Panc1 (cell line): ENCODE measurements at regions not wholly inside any gene's neighbourhood (a gene's known extent, or its start where the extent isn't known, plus 50 kb on each side); places are given as distances from the start of the nearest gene placed in this dataset.

ENCODE experiments used
- ATAC-seq: fragments of 200-7000 bp; cut with Tn5 transposase; 2 replicates; pipeline ENCODE4 v1.9.1; 2020; ENCODE audit warnings: mild to moderate bottlenecking, moderate library complexity
- BruUV-seq: library from RNA; stranded (reverse); fragments of 400-500 nt; replicated peaks from 2 replicates; lab custom pipeline; 2021; lab: Mats Ljungman, UMichigan
- CTCF ChIA-PET: fragments of 300-600 bp; sonication (Branson Sonifier 250); formaldehyde crosslinking; loops from one replicate; lab custom pipeline; 2022; ENCODE audit warnings: antibody characterized with exemption; lab: Charles Lee
- POLR2A ChIA-PET: fragments of 300-600 bp; sonication (Branson Sonifier 250); formaldehyde crosslinking; loops from one replicate; lab custom pipeline; 2022; ENCODE audit warnings: antibody characterized with exemption; lab: Charles Lee
- DNase-seq: peaks from one replicate; pipeline ENCODE4 v3.0.0-alpha.2; 2010; ENCODE audit warnings: low read depth, low spot score
- H3K27ac ChIP-seq: 2 replicates; pipeline ENCODE4 v1.5.1; 2011; ENCODE audit warnings: mild to moderate bottlenecking, low read length, inconsistent platforms
- H3K27me3 ChIP-seq: fragments of 200-500 bp; sonication (Bioruptor generic); 2 replicates; pipeline ENCODE4 v1.6.0; 2014; ENCODE audit warnings: low read length, inconsistent platforms; ENCODE audit not compliant: control insufficient read depth, insufficient read depth
- H3K36me3 ChIP-seq: fragments of 200-500 bp; sonication (Bioruptor generic); 2 replicates; pipeline ENCODE4 v1.5.1; 2014; ENCODE audit warnings: inconsistent platforms, mild to moderate bottlenecking, low read length, moderate library complexity; ENCODE audit not compliant: control insufficient read depth, insufficient read depth
- H3K4me1 ChIP-seq: 2 replicates; pipeline ENCODE4 v1.5.1; 2011; ENCODE audit warnings: inconsistent platforms, mild to moderate bottlenecking, low read length, moderate library complexity; ENCODE audit not compliant: control insufficient read depth, insufficient read depth
- H3K4me3 ChIP-seq, 2 experiments: 2 replicates each; pipeline ENCODE4 v1.5.1; 2011 to 2012; ENCODE audit warnings: low read depth in 2 of 2, low read length in 2 of 2, mild to moderate bottlenecking in 2 of 2, inconsistent platforms in 1 of 2, moderate library complexity in 1 of 2
- H3K9me3 ChIP-seq: fragments of 200-500 bp; sonication (Bioruptor generic); 2 replicates; pipeline ENCODE4 v1.5.1; 2014; ENCODE audit warnings: low read depth, mild to moderate bottlenecking, inconsistent platforms, low read length, moderate library complexity; ENCODE audit not compliant: control insufficient read depth, insufficient read depth
- CTCF ChIP-seq: fragments of 450-650 bp; IDR thresholded peaks from 2 replicates; pipeline ENCODE4 v1.5.1; 2017; ENCODE audit warnings: mild to moderate bottlenecking
- POLR2AphosphoS5 ChIP-seq: IDR thresholded peaks from 2 replicates; pipeline ENCODE4 v1.6.1; 2012; ENCODE audit warnings: mild to moderate bottlenecking, low read depth, low read length, moderate library complexity
- REST ChIP-seq, 2 experiments: IDR thresholded peaks; 2 replicates each; pipeline ENCODE4 v1.6.1; 2011 to 2012; ENCODE audit warnings: low read depth in 2 of 2, control low read depth in 1 of 2, low read length in 1 of 2, mild to moderate bottlenecking in 1 of 2, moderate library complexity in 1 of 2; ENCODE audit not compliant: insufficient read depth in 1 of 2
- SIN3A ChIP-seq: IDR thresholded peaks from 2 replicates; pipeline ENCODE4 v1.6.1; 2012; ENCODE audit warnings: low read depth, mild to moderate bottlenecking, low read length, moderate library complexity, borderline replicate concordance; ENCODE audit not compliant: insufficient read depth
- TCF7L2 ChIP-seq: IDR thresholded peaks from 2 replicates; pipeline ENCODE4 v1.6.1; 2011; ENCODE audit warnings: mild to moderate bottlenecking, low read depth, low read length, inconsistent platforms
- in situ Hi-C: cut with HindIII; loops from 2 replicates; pipeline ENCODE4 v1.10.0; 2016; ENCODE audit warnings: low sequenced_read_pairs, low pct_unique_long_range_greater_than_20kb
- intact Hi-C: fragments of 100-400 bp; cut with micrococcal nuclease; formaldehyde crosslinking; loops from one replicate; pipeline ENCODE4 v1.10.0; 2022; ENCODE audit not compliant: unreplicated experiment

- Histone ChIP-seq H3K4me3 (no peak overlapping the region), H3K9me3 (no peaks in the 10 kb centered on the region), H3K27me3 (no peaks in the 10 kb centered on the region), H3K27ac (no peak overlapping the region), H3K36me3 (no peaks in the 10 kb centered on the region), H3K4me1 (no peaks in the 10 kb centered on the region)
- no peak for DNase-seq
- POLR2A ChIA-PET = no interaction called here
- no peak for ATAC-seq
- CTCF ChIA-PET = no interaction called here
- no peak for TF ChIP-seq REST (IDR thresholded peaks at IDR 0.05; ENCODE audit: insufficient read depth in 1 of 2, low read depth in 2 of 2, low read length in 1 of 2)
- TF ChIP-seq SIN3A = no peak
- no peak for TF ChIP-seq TCF7L2
- TF ChIP-seq CTCF = no peak
- TF ChIP-seq POLR2AphosphoS5 = no peak
- in situ Hi-C loops (no loop called here), intact Hi-C loops (no loop called here)
- BruUV-seq = no TSS peak
Measured at GRCh38 chr9:78677326-78677725, 380.4 kb downstream of the PSAT1 start.

- no peak overlapping the region for H3K27ac ChIP-seq
Measured at GRCh38 chr9:78678877-78679276, 382.0 kb downstream of the PSAT1 start.

More at GRCh38 chr9:78678877-78679276, 382.0 kb downstream of the PSAT1 start:
- ATAC-seq (no peak), DNase-seq (no peak)
- intact Hi-C loops (no loop called here), in situ Hi-C loops (no loop called here)
- ChIA-PET CTCF (no interaction called here), POLR2A (no interaction called here)
- no TSS peak for BruUV-seq
- no peaks in the 10 kb centered on the region for H3K4me1 ChIP-seq
- no peaks in the 10 kb centered on the region for H3K9me3 ChIP-seq
- no peaks in the 10 kb centered on the region for H3K27me3 ChIP-seq
- TF ChIP-seq CTCF (no peak), REST (IDR thresholded peaks at IDR 0.05; ENCODE audit: insufficient read depth in 1 of 2, low read depth in 2 of 2, low read length in 1 of 2) (no peak)
- no peaks in the 10 kb centered on the region for H3K36me3 ChIP-seq
- no peak overlapping the region for H3K4me3 ChIP-seq
